ENCODE measurements at regions not wholly inside any gene's neighbourhood (a gene's known extent, or its start where the extent isn't known, plus 50 kb on each side); places are given as distances from the start of the nearest gene placed in this dataset.
"Not testable (repeated sequence)": the region's sequence is repeated elsewhere in the genome, so short reads cannot be mapped to it uniquely, and the experiment has no call there.

GRCh38 chr7:52777051-52777822 is 258.2 kb upstream of the POM121L12 start:
- no peak for DNase-seq (ENCODE audit: low read depth)

DNA sequence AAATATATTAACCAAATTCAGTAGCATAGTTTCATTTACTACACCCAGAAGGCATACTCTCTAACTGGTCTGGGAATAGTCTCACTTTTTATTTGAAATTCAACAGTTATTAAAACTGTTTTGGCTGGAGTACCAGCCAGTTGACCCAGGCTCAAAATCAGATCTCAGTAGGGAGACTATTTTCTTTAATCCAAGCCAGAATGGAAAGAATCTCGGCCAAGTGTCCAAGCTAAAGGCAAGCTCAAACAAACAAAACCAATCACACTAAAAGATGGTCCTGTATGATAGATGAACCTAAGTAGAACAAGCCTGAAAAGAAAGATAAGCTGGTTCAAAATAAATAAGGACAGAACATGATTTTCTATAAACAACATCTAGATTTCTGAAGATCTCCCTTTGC is 259.6 kb upstream of the POM121L12 start:
- DNase-seq (ENCODE audit: low read depth), result no peak

DNA sequence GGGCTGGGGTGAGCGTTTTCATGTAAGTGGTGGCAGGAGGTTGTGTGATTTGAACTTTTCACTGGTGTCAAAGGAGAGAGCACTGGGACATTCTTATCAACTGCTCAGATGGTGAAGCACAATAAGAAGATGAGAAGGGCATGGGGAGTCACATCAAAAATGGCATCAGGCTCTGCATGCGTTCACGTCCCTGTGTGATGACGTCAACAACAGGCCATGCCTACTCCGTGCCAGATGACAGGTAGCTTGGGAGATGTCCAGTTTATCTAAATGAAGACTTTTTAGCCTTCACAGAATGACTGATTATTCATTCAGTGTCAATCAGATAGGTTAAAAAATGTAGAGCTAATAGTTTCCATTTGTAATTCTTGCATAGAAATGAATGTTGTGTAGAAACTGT is 264.3 kb upstream of the POM121L12 start:
- DNase-seq (ENCODE audit: low read depth), result no peak

- no peak for DNase-seq (ENCODE audit: low read depth)
Measured at GRCh38 chr7:52764492-52765169, 270.8 kb upstream of the POM121L12 start.

DNA sequence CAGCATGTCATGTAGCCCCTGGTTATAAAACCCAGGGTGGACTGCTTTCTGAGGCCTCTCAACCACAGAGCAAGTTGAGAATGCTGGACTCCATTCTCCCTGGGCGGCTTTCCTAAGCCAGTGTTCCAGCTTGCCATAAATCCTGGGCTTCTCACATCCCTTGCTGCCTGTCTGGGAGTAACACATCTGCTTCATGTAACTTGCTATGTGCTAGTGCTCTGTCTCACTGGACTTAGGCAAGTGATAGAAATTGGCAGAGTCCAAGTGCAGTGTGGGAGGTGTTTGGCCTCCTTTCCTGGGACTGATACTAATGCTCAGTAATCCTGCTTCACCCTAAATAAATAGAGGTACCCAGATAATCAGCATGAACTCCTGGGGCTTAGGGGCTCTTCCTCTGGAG is 277.1 kb upstream of the POM121L12 start:
- no peak for DNase-seq (ENCODE audit: low read depth)

- DNase-seq (ENCODE audit: low read depth), result no peak
Measured at GRCh38 chr7:52753855-52754254, 281.6 kb upstream of the POM121L12 start.

GRCh38 chr7:52752891-52753290 is 282.5 kb upstream of the POM121L12 start:
- no peak for DNase-seq (ENCODE audit: low read depth)

- DNase-seq (ENCODE audit: low read depth), result no peak
Measured at GRCh38 chr7:52749880-52750279, 285.6 kb upstream of the POM121L12 start.

GRCh38 chr7:52747817-52748216 is 287.6 kb upstream of the POM121L12 start:
- no peak for DNase-seq (ENCODE audit: low read depth)

- no peak for DNase-seq (ENCODE audit: low read depth)
Measured at GRCh38 chr7:52741670-52742290, 293.7 kb upstream of the POM121L12 start.

- DNase-seq (ENCODE audit: low read depth), result no peak
Measured at GRCh38 chr7:52735656-52736055, 299.8 kb upstream of the POM121L12 start.

DNA sequence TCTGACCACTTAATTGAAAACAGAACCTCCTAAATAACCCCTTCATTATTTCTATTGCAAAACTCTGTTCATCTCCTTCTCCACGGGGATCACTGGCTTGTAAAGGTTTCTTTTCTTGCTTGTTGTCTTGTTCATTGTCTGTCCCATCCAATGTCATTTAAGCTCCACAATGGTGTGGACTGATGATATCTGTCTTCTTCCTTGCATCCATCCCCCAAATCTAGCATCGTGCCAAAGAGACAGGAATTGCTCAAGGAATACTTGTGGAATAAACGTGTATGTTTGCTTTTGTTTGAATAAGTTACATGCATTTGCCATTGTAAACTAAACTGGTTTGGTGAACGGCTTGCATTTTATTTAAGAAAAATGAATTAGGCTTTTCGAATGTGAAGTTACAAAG is 306.8 kb upstream of the POM121L12 start:
- not testable (repeated sequence) for DNase-seq (ENCODE audit: low read depth)

DNA sequence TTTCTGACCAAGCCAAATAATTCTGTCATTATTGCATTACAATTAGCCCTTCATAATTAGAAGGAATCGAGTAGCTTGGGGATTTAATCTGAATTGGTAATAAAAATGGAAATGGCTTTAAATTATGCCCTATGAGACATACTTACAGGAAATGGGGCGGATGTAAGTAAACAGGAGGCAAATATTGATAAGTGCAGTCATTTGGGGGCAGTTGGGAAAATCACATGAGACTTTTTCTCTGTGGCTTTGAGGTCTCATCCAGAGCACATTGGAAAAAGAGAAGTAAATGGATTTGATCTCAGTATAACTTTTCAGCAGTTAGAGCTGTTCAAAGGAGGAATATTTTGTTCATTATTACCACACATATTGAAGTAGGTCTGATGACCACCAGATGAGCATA is 307.8 kb upstream of the POM121L12 start:
- no peak for DNase-seq (ENCODE audit: low read depth)

- DNase-seq (ENCODE audit: low read depth), result no peak
Measured at GRCh38 chr7:52726986-52727385, 308.4 kb upstream of the POM121L12 start.

DNA sequence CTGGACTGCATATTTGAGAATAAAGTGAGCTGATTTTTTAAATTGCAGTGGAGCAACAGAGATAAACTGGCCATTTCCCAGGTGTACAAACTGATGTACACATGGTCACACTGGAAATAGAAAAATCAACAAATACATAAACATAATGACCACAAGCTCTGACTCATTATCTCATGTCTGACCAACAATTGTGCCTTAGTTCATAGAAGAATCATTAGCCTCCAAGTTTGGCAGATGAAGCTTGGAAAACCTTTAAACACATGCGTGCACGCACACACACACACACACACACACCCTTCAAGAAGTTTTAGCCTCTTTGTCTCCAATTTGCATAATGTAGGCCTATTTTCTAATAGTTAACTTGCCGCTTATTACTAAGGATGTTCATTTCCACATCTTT is 308.9 kb upstream of the POM121L12 start:
- no peak for DNase-seq (ENCODE audit: low read depth)

DNA sequence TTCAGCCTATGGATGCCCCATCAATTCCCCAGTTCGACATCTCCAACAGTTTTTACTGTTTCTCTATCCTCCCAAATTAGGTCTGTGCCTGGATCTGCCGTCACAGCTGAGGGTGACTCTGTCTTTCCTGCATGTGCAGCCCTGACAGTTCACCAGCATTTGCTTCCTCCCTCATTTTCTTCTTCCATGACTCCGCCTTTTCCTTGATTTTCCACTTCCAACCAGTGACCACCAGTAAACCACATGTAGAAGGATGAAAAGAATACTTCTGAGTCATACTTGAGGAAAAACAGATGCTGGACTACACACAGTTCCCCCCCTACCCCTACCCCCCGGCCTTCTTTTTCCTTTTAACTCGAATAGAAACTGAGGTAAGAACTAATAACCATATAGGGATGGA is 311.8 kb upstream of the POM121L12 start:
- no peak for DNase-seq (ENCODE audit: low read depth)

DNA sequence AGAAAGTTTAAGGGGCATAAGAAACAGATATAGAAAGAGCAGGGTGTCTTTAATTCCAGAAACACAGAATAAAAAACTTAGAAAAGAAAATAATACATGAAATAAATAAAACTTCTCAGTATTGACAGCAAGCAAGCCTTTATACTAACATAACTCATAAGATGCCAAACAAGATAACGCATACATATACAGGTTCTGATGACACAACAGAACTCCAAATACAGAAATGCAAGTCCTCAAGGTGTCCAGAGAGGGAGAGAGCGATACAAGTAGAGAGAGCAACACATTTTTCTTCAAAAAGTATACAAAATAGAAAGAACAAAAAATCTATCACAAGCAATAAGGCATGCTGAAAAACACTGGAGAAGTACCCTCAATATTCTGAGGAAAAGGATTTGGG is 314.6 kb upstream of the POM121L12 start:
- no peak for DNase-seq (ENCODE audit: low read depth)

DNA sequence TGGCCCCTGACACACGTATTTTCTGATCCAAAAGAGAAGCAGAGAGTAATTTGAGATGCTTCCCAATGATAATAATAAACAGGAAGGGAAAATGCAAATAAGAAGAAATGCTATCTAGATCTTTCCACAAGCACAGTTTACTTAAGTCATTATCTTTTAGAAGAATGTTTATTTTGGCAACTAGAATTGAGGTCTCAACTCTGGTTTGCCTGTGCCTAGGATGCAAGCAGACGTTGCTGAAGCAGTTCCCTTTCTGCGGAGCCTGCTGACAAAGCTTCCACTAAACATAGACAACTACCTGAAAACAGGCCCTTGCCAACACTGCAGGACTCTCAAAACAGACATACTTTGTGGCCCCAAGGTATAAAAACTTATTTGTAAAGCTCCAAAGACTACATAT is 315.8 kb upstream of the POM121L12 start:
- no peak for DNase-seq (ENCODE audit: low read depth)

DNA sequence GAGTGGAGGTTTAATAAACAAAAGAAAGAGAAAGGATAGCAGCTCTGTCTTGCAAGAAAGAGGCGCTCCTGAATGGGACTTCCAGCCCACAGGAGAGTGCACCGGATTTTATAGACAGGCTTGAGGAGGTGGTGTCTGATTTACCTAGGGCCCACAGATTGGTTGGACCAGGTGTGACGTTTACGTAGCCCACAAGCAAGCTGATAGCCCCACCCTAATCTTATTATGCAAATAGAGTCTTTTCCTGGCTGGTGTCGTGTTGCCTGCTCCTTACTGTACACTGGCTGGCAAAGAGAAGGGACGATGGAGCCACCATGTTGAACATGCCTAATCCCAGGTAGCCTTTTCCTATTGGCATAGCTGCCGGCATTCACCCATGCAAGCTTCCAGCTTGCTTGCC is 319.7 kb upstream of the POM121L12 start:
- DNase-seq (ENCODE audit: low read depth), result no peak

DNA sequence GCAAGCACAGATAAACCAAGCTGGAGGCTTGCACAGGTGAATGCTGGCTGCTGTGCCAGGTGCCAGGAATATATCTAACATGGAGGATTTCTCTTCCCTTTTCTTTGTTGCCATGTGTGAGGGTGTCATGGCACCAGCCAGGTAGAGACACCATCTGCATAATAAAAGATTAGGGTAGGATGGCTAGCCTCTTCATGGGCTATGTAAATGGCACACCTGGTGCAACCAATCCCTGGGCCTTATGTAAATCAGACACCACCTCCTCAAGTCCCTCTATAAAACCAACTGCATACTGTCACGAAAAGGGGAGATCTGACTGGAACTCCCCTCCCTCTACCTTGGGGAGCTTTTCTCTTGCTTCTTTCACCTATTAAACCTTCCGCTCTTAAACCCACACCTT is 322.5 kb upstream of the POM121L12 start:
- no peak for DNase-seq (ENCODE audit: low read depth)

GRCh38 chr7:52711951-52712350 is 323.5 kb upstream of the POM121L12 start:
- DNase-seq (ENCODE audit: low read depth), result no peak

- no peak for DNase-seq (ENCODE audit: low read depth)
Measured at GRCh38 chr7:52708846-52709245, 326.6 kb upstream of the POM121L12 start.

- no peak for DNase-seq (ENCODE audit: low read depth)
Measured at GRCh38 chr7:52705768-52706167, 329.7 kb upstream of the POM121L12 start.

Data from stimulated activated CD8-positive, alpha-beta memory T cell treated with anti-CD3 and anti-CD28 coated beads, Interleukin-12 subunit alpha, Interleukin-12 subunit beta, amount 100 ng/mL, for 1 hour (primary cell).